ENCODE measurements at regions not wholly inside any gene's neighbourhood (a gene's known extent, or its start where the extent isn't known, plus 50 kb on each side); places are given as distances from the start of the nearest gene placed in this dataset.

GRCh38 chr1:34478515-34479076 lies 276.3 kb upstream of the GJB5 start:
- no peak for DNase-seq (ENCODE audit: low read depth, low spot score)

DNA sequence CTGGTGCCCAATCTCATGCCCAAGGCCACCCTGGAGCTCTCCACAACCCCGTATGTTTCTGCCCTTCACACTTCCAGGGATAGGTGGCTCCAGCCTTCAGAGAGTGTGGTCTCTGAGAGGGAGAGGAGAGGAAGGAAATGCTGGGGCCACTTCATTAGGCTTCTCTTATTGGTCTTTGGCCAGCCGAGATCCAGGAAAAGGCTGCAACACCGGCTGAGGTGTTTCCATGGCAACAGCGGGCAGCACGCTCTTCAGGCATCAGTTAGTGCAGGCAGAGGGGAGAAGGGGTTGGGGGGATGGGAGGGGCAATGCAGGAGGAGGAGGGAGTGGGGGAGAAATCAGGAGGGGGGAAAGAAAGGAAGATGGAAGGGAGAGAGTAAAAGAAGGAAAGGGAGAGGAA lies 275.1 kb upstream of the GJB5 start:
- DNase-seq (ENCODE audit: low read depth, low spot score): no peak

DNA sequence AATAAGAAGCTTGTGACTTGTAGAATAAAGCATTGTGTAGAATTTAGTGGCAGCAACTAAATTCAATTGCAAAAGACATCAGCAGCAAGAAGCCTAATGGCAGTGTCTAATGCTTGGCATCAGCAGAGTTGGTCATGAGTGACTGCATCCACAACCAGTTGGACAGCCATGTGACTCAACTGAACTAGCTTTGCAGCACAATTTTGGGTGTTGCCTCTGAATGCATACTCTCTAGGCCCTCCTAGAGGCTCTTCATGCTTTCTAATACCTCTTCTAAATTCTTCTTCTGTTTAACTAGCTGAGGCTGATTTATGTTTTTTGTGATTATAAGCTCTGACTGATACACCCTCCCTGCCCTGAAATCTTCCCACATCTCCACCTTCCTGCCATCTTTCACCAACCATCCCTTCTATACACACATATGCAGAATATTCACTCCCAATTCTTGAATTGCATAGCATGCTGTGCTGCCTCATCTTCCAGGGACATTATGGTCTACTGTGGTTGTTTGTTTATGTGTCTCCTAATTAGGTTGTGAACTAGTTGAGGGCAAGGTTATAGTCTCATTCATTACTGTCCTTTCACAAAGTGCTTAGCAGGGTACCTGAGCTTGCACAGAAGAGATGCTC lies 266.7 kb upstream of the GJB5 start:
- no peak for DNase-seq (ENCODE audit: low read depth, low spot score)

GRCh38 chr1:34500451-34500850 lies 254.4 kb upstream of the GJB5 start:
- no peak for DNase-seq (ENCODE audit: low read depth, low spot score)

DNA sequence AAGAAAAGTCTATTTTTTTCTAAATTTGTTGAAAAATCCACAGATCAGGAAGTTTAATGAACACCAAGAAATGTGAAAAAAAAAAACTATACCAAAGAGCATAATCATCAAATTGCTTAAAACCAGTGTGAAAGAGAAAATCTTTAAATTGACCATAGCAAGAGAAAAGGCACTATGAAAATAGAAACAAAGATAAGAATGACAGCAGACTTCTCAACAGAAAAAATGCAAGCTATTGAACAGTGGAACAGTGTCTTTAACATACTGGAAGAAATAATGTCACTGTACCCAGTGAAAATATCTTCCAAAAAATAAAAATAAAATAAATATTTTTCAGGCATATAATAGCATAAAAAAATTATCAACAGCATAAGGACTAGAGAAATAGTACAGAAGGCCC lies 243.0 kb upstream of the GJB5 start:
- no peak for DNase-seq (ENCODE audit: low read depth, low spot score)

- DNase-seq (ENCODE audit: low read depth, low spot score): no peak
Measured at GRCh38 chr1:34518146-34518699, 236.6 kb upstream of the GJB5 start.

DNA sequence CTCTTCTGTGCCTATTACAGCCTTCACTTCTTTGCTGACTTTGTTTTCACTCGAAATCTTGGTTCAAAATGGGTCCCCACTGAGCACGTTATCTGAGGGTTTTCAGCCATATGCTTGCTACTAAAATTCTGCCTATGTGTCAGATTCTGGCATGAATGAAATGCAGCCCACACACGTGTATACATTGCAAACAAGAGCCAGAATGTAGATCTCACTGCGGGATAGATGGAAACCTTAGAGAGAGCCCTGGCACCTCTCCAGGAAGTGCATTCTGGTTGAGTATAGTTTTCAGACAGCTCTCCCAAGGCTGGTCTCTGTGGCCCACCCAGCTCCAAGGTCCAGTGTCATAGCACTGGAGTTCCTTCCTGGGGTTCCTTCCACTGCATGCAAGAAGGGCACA lies 234.7 kb upstream of the GJB5 start:
- no peak for DNase-seq (ENCODE audit: low read depth, low spot score)

GRCh38 chr1:34524783-34525182 lies 230.1 kb upstream of the GJB5 start:
- DNase-seq (ENCODE audit: low read depth, low spot score): no peak

DNA sequence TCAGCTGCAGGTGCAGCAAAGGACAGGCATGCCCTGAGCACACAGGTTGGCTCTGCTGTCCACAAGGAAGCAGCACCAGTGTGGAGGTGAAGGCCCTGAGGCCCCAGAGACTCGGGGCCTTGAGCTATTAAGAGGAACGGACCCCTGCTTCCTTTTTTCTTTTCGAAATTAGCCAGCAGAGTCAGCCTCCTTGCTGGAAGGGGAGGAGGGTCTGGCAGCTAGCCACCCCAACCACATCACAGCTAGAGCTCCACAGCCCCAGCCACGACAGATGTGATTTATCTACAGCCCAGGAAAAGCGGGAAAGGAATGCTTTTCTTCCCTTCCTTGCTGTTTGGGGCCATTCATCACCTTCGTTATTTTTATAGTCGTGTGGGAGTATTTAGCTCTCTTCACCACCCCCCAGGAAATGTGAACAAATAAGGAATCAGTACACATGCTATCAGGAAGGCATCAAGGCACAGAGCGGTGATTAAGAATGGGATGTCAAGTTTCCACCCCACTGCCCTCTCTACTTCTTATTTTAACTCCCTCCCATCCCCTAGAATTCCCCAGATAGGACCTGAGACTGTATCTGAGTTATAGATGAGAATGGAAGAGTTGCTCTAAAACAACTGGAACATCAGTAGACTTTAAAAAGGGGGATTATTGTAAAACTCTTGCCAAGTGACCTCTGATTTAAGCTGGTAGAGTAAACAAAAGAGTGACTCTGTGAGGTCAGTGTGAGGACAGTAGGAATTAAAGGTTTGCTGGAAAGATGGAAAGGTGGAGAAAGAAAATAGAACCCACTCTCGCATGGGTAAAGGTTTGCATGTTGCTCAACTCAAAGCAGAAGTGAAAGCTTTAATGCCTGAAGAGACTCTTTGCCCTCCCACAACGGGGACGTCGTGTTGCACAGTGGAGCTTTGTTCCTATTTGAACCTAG lies 224.7 kb upstream of the GJB5 start:
- DNase-seq (ENCODE audit: low read depth, low spot score): no peak

- no peak for DNase-seq (ENCODE audit: low read depth, low spot score)
Measured at GRCh38 chr1:34532113-34532512, 222.7 kb upstream of the GJB5 start.

- no peak for DNase-seq (ENCODE audit: low read depth, low spot score)
Measured at GRCh38 chr1:34538481-34538880, 216.4 kb upstream of the GJB5 start.

DNA sequence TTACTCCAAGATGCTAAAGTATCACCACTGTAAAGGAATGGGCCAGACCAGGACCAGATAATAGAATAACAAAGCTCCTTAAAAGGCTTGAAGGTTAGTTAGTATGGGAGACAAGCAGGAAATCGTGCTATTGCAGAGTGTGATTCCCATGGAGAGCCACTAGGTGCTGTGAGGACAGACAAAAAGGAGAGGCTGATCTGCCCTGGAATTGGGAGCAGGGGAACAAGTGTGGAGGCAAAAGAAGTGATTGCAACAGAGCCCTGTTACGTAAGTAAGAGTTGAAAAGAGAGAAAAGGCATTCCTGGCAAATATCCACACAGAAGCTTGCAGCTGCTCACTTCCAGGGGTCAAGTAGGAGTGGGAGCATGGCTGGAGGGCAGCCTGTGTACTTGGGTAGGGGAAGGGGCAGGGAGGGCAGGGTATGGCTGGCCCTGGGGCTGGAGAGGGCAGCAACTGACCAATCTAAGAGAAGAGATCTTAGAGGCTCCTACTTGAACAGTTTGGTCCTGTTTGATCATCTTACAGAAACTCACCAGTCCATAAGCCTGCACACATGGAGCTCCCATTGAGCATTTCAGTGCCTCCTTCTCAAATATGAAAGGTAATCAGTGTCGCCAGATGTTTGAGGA lies 207.7 kb upstream of the GJB5 start:
- no peak for DNase-seq (ENCODE audit: low read depth, low spot score)

GRCh38 chr1:34549199-34549598 lies 205.6 kb upstream of the GJB5 start:
- DNase-seq (ENCODE audit: low read depth, low spot score): no peak

- DNase-seq (ENCODE audit: low read depth, low spot score): no peak
Measured at GRCh38 chr1:34578306-34578705, 176.5 kb upstream of the GJB5 start.

DNA sequence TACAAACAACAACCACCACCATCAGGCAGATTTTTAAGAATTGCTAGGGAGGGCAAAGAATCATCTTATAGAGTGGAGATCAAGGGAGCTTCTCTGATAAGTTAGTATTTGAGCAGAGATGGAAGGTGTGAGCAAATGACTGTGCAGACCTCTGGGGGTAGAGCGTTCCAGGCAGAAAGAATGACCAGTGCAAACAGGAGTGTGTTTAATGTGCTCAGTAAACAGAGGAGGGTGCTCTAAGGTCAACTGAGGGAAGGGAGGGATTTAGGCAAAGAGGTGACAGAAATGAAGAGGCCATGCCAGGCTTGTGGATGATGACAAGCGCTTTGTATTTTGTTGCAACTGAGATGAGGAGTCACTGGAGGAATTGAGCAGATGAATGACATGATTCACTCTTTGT lies 172.5 kb upstream of the GJB5 start:
- no peak for DNase-seq (ENCODE audit: low read depth, low spot score)

DNA sequence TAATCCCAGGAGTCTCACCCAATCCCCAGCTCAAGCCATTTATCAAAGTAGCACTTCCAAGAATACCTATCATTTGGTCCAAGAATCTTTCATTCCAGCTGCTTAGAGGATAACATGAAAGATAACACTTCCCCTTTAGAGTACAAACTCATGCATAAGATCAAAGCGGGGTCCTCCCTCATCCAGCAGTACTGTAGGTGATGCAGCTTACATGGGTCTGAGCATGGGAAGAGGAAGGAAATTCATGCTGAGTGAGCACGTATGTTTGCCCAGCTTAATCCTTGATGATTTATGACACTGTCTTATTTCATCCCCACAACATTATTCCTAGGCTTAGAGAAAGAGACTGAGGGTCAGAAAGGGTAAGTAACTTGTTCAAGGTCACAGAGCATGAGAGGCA lies 167.1 kb upstream of the GJB5 start:
- DNase-seq (ENCODE audit: low read depth, low spot score): no peak

DNA sequence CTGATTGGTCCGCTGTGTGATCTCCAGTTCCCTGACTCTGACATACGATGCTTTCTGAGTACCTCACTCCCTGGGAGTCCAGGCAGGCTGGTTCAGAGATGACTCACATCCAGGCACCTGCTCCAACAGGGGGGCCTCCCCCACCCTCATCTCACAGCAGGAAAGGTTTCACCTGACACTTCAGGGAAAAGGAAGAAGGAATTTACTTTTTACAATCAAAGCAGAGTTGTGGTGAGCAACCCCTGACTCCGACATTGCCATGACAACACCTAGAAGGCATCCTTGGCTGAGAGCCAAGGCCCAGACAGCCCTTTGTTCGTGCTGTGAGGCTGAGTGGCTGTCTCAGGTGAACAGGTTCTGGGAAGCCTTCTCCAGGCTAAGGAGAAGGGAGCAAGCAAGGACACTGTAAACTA lies 164.6 kb upstream of the GJB5 start:
- no peak for DNase-seq (ENCODE audit: low read depth, low spot score)

GRCh38 chr1:34591751-34592629 lies 162.9 kb upstream of the GJB5 start:
- no peak for DNase-seq (ENCODE audit: low read depth, low spot score)

DNA sequence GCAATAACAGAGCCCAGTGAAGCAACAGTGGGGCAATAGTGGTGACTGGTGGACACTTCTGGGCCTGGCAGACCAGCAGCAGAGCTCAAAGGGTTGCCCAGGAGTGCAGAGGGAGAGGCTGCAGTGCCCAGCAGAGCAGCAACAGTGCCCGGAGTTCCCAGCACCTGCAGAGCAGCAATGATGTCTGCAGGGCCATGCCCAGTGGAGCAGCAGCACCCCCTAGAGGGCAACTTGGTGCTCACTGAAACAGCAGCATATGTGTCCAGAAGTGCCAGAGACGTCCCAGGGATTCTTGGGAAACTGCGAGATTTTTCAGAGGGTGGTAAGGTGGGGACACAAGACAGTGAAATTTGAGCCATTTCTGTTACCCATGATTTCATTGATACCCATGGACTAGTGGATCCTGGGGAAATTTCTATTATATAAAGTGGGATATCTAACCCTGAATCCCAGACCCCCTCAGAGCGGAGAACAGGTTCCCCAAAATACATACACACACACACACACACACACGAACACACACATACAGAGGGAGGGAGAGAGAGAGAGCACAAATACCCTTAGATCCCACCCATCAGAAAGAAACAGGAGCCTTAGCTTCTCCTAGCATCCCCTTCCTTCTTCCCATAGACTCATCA lies 156.9 kb upstream of the GJB5 start:
- DNase-seq (ENCODE audit: low read depth, low spot score): peak; percentile 9

- no peak for DNase-seq (ENCODE audit: low read depth, low spot score)
Measured at GRCh38 chr1:34602907-34603306, 151.9 kb upstream of the GJB5 start.

GRCh38 chr1:34603594-34603993 lies 151.3 kb upstream of the GJB5 start:
- DNase-seq (ENCODE audit: low read depth, low spot score): no peak
